Endothelial cell of umbilical vein (primary cell): ENCODE measurements at regions not wholly inside any gene's neighbourhood (a gene's known extent, or its start where the extent isn't known, plus 50 kb on each side); places are given as distances from the start of the nearest gene placed in this dataset.
"Not testable (repeated sequence)": the region's sequence is repeated elsewhere in the genome, so short reads cannot be mapped to it uniquely, and the experiment has no call there.

ENCODE experiments used
- CTCF ChIP-seq, 2 donors: IDR thresholded peaks; 1 replicate in 1 of 2; 2 replicates in 1 of 2; pipeline ENCODE4 v1.5.1; 2011; ENCODE audit warnings: low read length in 2 of 2, mild to moderate bottlenecking in 2 of 2, moderate library complexity in 2 of 2, control low read depth in 1 of 2, inconsistent platforms in 1 of 2, low read depth in 1 of 2; ENCODE audit not compliant: insufficient read depth in 1 of 2; ENCODE audit errors: extremely low read depth in 1 of 2
- POLR2AphosphoS5 ChIP-seq: IDR thresholded peaks from 2 replicates; pipeline ENCODE4 v1.6.1; 2012; ENCODE audit warnings: low read depth, mild to moderate bottlenecking, control low read depth, low read length, moderate library complexity; ENCODE audit not compliant: insufficient read depth

GRCh38 chr4:118539412-118540077, 145.6 kb upstream of the METTL14 start:
- not testable (repeated sequence) for TF ChIP-seq CTCF (IDR thresholded peaks at IDR 0.05; ENCODE audit: extremely low read depth in 1 of 2, insufficient read depth in 1 of 2, low read depth in 1 of 2, low read length in 2 of 2); POLR2AphosphoS5
